ENCODE measurements at regions not wholly inside any gene's neighbourhood (a gene's known extent, or its start where the extent isn't known, plus 50 kb on each side); places are given as distances from the start of the nearest gene placed in this dataset.

- ChIA-PET CTCF (no interaction called here), POLR2A (ENCODE audit: unreplicated experiment) (no interaction called here)
- BruUV-seq (replicated peaks) = no TSS peak
Measured at GRCh38 chrX:22409418-22409817, 136.7 kb downstream of the CBLL2 start.

GRCh38 chrX:22424122-22424915 is 151.6 kb downstream of the CBLL2 start:
- H4K20me1 ChIP-seq (ENCODE audit: insufficient read depth) = no peaks in the 10 kb centered on the region
- no peaks in the 10 kb centered on the region for H3K36me3 ChIP-seq (ENCODE audit: low read depth)
- DNase-seq = no peak
- no peaks in the 10 kb centered on the region for H3K79me2 ChIP-seq (ENCODE audit: low read depth)
- H3K4me2 ChIP-seq = no peak overlapping the region
- H3F3A ChIP-seq (ENCODE audit: insufficient read depth, low read depth) = no peaks in the 10 kb centered on the region
- no peak for TF ChIP-seq EZH2 (IDR thresholded peaks at IDR 0.05; ENCODE audit: low read depth)
- TF ChIP-seq CTCF (conservative IDR thresholded peaks at IDR 0.05) = no peak
- H3K9me3 ChIP-seq (ENCODE audit: insufficient read depth, low read depth) = no peaks in the 10 kb centered on the region
- no peaks in the 10 kb centered on the region for H3K4me1 ChIP-seq (replicated peaks; ENCODE audit: insufficient read depth)
- no peaks in the 10 kb centered on the region for H3K27me3 ChIP-seq (ENCODE audit: insufficient read depth, low read depth)
- H3K27ac ChIP-seq = no peak overlapping the region
- intact Hi-C loops (cut with micrococcal nuclease; ENCODE audit: unreplicated experiment) = no loop called here
- H3K9me2 ChIP-seq (ENCODE audit: insufficient read depth) = no peaks in the 10 kb centered on the region
- ChIA-PET POLR2A (ENCODE audit: unreplicated experiment) (no interaction called here), CTCF (no interaction called here)
- BruUV-seq (replicated peaks) = no TSS peak
- no peak overlapping the region for H2AFZ ChIP-seq
- no peak overlapping the region for H3K4me3 ChIP-seq

More at GRCh38 chrX:22409418-22409817, 136.7 kb downstream of the CBLL2 start:
- no peak overlapping the region for H2AFZ ChIP-seq
- H4K20me1 ChIP-seq (ENCODE audit: insufficient read depth) = no peaks in the 10 kb centered on the region
- no peaks in the 10 kb centered on the region for H3K27me3 ChIP-seq (ENCODE audit: insufficient read depth, low read depth)
- H3K4me3 ChIP-seq = no peak overlapping the region
- H3K9me2 ChIP-seq (ENCODE audit: insufficient read depth) = no peaks in the 10 kb centered on the region
- no peak overlapping the region for H3K4me2 ChIP-seq
- DNase-seq = no peak
- no peaks in the 10 kb centered on the region for H3K4me1 ChIP-seq (replicated peaks; ENCODE audit: insufficient read depth)
- H3K9me3 ChIP-seq (ENCODE audit: insufficient read depth, low read depth) = no peaks in the 10 kb centered on the region
- H3F3A ChIP-seq (ENCODE audit: insufficient read depth, low read depth) = no peaks in the 10 kb centered on the region
- H3K79me2 ChIP-seq (ENCODE audit: low read depth) = no peaks in the 10 kb centered on the region
- intact Hi-C loops (cut with micrococcal nuclease; ENCODE audit: unreplicated experiment) = no loop called here
- TF ChIP-seq EZH2 (IDR thresholded peaks at IDR 0.05; ENCODE audit: low read depth) (no peak), CTCF (conservative IDR thresholded peaks at IDR 0.05) (no peak)
- H3K27ac ChIP-seq = no peak overlapping the region
- no peaks in the 10 kb centered on the region for H3K36me3 ChIP-seq (ENCODE audit: low read depth)

GRCh38 chrX:22424919-22425318 is 152.2 kb downstream of the CBLL2 start:
- H2AFZ ChIP-seq = no peak overlapping the region
- H3K9me3 ChIP-seq (ENCODE audit: insufficient read depth, low read depth) = no peaks in the 10 kb centered on the region
- no peaks in the 10 kb centered on the region for H3K4me1 ChIP-seq (replicated peaks; ENCODE audit: insufficient read depth)
- POLR2A ChIA-PET (ENCODE audit: unreplicated experiment) = no interaction called here
- no peaks in the 10 kb centered on the region for H3K79me2 ChIP-seq (ENCODE audit: low read depth)
- H3K27me3 ChIP-seq (ENCODE audit: insufficient read depth, low read depth) = no peaks in the 10 kb centered on the region
- H3F3A ChIP-seq (ENCODE audit: insufficient read depth, low read depth) = no peaks in the 10 kb centered on the region
- H3K4me3 ChIP-seq = no peak overlapping the region
- no peak overlapping the region for H3K4me2 ChIP-seq
- BruUV-seq (replicated peaks) = no TSS peak
- intact Hi-C loops (cut with micrococcal nuclease; ENCODE audit: unreplicated experiment) = no loop called here
- CTCF ChIA-PET = no interaction called here
- H3K27ac ChIP-seq = no peak overlapping the region
- no peaks in the 10 kb centered on the region for H3K9me2 ChIP-seq (ENCODE audit: insufficient read depth)
- TF ChIP-seq CTCF (conservative IDR thresholded peaks at IDR 0.05) = no peak
- no peak for TF ChIP-seq EZH2 (IDR thresholded peaks at IDR 0.05; ENCODE audit: low read depth)
- no peaks in the 10 kb centered on the region for H4K20me1 ChIP-seq (ENCODE audit: insufficient read depth)
- no peaks in the 10 kb centered on the region for H3K36me3 ChIP-seq (ENCODE audit: low read depth)
- DNase-seq = no peak
